ENCODE measurements at regions not wholly inside any gene's neighbourhood (a gene's known extent, or its start where the extent isn't known, plus 50 kb on each side); places are given as distances from the start of the nearest gene placed in this dataset.

- Histone ChIP-seq H2AFZ (ENCODE audit: low read depth, low read length) (no peak overlapping the region), H4K20me1 (ENCODE audit: insufficient read depth) (no peaks in the 10 kb centered on the region)
Observed at GRCh38 chr5:74356009-74356695, 284.4 kb downstream of the ENC1 start.

More at GRCh38 chr5:74356009-74356695, 284.4 kb downstream of the ENC1 start:
- TF ChIP-seq TAF1 (IDR thresholded peaks at IDR 0.05; ENCODE audit: low read depth) (no peak), EZH2 (IDR thresholded peaks at IDR 0.05; ENCODE audit: borderline replicate concordance, insufficient read depth, low read length, poor library complexity, severe bottlenecking) (no peak), RAD21 (conservative IDR thresholded peaks at IDR 0.05) (no peak), MXI1 (conservative IDR thresholded peaks at IDR 0.05; ENCODE audit: poor library complexity, severe bottlenecking) (no peak), EP300 (conservative IDR thresholded peaks at IDR 0.05; ENCODE audit: poor library complexity, severe bottlenecking) (no peak), CTCF (IDR thresholded peaks at IDR 0.05; ENCODE audit: poor library complexity, severe bottlenecking) (no peak), POLR2AphosphoS5 (IDR thresholded peaks at IDR 0.05) (no peak), SMC3 (conservative IDR thresholded peaks at IDR 0.05; ENCODE audit: poor library complexity) (no peak), REST (IDR thresholded peaks at IDR 0.05; ENCODE audit: borderline replicate concordance) (no peak)
- Histone ChIP-seq H3K4me2 (ENCODE audit: low read length) (no peak overlapping the region), H3K9me2 (ENCODE audit: insufficient read depth, low read length) (no peaks in the 10 kb centered on the region), H3K9ac (ENCODE audit: low read length) (no peak overlapping the region), H3K79me2 (replicated peaks; ENCODE audit: insufficient read depth, low read length) (no peaks in the 10 kb centered on the region), H3F3A (ENCODE audit: insufficient read depth, low read length, poor library complexity, severe bottlenecking) (no peaks in the 10 kb centered on the region), H3K27ac (ENCODE audit: low read length) (no peak overlapping the region), H3K27me3 (ENCODE audit: insufficient read depth, low read depth, low read length) (no peaks in the 10 kb centered on the region), H3K9me3 (ENCODE audit: low read length) (no peaks in the 10 kb centered on the region), H3K36me3 (ENCODE audit: insufficient read depth, low read length) (no peaks in the 10 kb centered on the region), H3K4me3 (ENCODE audit: low read length) (no peak overlapping the region)
